HUDEP-2 (cell line): ENCODE measurements at regions not wholly inside any gene's neighbourhood (a gene's known extent, or its start where the extent isn't known, plus 50 kb on each side); places are given as distances from the start of the nearest gene placed in this dataset.
"Not testable (repeated sequence)": the region's sequence is repeated elsewhere in the genome, so short reads cannot be mapped to it uniquely, and the experiment has no call there.

Source experiments
- DNase-seq, 76 experiments: peaks; one replicate each; lab custom pipeline; 2025; ENCODE audit not compliant: unreplicated experiment in 76 of 76; lab: John Stamatoyannopoulos, UW

DNA sequence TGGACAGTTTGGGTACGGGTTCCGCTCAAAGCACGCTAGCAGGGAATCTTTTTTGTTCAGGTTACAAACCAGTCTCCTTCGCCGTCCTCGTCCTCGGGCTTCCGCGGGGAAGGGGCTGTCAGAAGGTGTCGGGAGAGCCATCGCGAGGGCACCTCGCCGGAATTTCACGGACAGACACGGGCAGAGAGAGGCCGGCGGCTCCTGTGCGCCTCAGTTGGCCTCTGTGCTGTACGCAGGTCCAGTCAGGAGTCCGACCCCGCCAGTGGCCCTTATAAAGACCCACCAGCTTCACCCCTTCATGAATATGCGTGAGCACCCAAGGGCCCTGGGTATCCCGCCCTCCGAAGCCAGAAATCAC, 362.1 kb upstream of the DEFB115 start:
- DNase-seq = not testable (repeated sequence)

DNA sequence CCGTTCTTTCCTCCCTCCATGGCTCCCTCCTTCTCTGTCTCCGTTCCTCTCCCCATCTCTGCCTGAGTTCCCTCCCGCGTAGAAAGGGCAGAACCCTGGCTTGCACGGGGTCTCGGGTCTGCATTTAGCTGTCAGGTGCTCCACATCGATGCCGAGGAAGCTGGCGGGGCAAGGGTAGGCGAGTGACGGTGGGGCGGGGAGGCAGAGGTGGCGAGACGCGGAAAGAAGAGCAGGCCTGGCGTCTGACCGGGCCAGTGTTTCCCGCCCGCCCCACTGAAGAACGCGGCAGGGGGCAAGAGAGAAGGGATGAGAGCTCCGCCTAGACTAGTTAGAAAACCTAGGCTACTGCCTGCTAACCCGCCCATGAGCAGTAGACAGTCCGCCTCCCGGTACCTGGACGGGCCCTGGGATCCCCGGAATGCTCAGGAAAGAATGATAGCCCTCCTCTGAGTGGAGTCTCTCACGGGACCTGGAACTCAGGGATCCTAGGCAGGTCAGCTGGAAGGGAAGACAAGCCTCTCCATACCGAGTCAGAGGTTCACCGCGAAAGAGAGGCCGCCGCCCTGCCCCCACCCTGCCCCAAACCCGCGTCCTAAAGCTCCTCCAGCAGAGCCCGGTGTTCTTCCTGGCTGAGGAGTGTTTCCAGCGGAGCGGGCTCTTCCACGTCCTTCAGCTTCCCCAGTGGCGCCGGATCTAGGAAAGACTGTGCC, 357.9 kb upstream of the DEFB115 start:
- DNase-seq = peak in 1 of 76 experiments; percentile 3

DNA sequence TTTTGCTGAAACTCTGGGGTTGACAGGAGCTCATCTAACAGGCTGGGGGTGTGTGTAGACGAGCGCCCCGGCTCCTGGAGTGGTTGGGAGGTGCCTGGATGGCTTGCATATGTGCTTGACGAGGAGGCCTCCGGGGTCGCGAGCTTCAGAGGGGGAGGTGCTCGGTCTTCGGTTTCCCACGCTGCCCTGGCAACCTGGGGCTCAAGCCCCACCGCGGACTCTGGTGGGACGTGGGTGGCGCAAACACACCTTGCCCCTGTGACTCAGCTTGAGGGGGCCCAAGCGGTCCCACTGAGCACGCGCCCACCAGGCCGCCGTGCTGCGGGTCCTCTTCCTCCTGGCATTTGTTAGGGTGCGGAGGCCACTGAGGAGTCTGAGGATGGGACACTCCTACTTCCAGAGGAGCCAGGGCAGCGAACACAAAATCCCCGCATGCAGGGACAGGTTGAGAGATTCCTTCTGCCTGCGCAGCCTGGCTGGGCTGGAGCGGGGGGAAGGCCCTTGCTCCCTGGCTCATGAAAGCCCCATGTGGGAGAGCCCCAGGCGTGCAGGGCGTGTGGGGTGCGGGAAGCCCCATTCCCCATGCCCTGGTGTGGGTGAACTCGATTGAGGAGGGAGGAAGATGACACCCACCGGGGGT, 357.3 kb upstream of the DEFB115 start:
- DNase-seq = not testable (repeated sequence)

DNA sequence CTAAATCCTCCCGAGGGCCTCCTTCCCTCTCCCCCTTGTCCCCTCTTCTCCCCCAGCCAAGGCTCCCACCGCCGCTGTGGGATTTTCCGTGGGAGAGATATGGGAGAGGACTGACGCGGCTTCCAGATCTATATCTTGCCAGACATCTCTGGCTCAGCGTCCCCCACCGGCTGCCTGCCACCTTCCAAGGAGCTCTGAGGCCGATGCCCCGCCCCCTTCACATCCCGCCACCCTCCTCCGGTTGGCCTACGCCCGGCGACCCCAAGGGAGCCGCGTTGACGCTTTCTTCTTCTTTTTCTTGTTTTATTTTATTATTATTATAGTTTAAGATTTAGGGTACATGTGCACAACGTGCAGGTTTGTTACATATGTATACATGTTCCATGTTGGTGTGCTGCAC, 352.2 kb upstream of the DEFB115 start:
- not testable (repeated sequence) for DNase-seq

DNA sequence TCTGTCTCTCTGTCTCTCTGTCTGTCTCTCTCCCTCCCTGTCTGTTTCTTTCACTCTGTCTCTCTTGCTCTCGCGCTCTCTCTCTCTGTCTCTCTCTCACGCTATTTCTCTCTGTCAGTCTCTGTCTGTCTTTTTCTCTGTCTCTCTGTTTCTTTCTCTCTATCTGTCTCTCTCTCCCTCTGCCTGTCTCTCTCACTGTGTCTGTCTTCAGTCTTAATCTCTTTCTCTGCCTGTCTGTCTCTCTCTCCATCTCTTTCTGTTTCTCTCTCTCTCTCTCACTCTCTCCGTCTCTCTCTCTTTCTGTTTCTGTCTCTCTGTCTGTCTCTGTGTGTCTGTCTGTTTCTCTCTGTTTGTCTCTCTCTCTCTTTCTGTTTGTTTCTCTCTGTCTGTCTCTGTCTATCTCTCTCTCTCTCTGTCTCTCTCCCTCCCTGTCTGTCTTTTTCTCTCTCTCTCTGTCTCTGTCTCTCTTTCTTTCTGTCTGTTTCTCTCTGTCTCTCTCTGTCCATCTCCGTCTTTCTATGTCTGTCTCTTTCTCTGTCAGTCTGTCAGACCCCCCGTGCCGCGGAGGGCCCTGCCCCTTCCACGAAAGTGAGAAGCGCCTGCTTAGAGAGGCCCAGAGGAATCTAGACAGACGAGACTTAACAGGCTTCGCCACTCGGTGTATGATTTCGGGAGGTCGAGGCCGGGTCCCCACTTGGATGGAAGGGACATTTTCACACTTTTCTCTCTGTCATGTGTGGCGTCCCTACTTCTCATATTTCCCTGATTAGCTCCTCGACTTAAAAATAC, 346.3 kb upstream of the DEFB115 start:
- no peak for DNase-seq

DNA sequence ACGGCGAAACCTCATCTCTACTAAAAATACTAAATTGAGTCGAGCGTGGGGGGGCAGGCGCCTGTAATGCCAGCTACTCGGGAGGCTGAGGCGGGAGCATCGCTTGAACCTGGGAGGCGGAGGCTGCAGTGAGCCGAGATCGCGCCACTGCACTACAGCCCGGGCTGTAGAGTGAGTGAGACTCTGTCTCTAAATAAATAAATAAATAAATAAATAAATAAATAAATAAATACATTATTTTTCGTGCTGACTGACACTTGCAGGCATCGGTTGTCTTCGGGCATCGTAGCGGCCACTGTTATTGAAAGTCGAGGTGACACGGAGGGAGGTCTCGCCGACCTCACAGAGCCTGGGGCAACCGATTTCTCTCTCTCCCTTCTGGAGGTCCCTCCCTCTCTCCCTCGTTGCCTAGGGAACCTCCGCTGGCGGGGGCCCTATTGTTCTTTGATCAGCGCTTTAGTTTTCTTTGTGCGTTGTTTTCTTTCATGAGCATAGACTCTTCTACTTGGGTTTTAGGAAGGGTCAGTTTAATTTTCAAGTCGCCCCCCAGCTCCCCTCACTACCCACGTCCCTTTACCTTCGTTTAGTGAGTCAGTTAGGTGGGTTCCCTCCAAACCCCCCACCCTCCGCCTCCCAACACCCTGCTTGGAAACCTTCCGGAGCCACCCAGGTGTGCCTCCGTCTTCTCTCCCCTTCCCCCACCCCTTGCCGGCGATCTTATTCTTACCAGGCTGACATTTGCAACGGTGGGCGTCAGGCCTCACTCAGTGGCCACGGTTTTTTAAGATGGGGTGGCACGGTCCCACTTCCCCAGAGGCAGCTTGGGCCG, 345.4 kb upstream of the DEFB115 start:
- DNase-seq = not testable (repeated sequence)

DNA sequence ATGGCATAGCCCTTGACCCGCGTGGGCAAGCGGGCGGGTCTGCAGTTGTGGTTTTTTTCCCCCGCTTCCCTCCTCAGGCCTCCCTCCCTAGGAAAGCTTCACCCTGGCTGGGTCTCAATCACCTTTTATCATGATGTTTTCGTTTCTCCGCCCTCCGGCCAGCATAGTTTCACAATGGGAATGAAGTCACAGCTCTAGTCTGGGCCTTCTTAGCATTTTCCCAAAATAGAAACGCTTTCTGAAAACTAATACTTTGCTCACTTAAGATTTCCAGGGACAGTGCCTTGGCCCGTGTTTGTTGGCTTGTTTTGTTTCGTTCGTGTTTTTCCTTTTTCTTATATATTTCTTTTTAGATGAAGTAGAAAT, 344.8 kb upstream of the DEFB115 start:
- DNase-seq = not testable (repeated sequence)

DNA sequence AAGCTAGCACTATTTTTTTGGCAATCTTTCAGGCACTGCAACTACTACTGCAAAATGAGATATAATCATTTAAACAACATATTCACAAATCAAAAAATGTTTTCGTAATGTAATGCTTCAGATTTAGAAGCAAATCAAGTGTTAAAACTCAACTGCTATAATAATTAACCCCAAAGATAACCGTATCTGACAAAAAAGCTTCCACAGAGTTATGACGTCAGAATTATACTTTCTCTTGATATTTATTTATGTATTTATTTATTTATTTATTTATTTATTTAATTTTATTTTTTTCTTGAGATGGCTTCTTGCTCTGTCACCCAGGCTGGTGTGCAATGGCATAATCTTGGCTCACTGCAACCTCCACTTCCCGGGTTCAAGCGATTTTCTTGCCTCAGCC, 341.1 kb upstream of the DEFB115 start:
- not testable (repeated sequence) for DNase-seq

DNA sequence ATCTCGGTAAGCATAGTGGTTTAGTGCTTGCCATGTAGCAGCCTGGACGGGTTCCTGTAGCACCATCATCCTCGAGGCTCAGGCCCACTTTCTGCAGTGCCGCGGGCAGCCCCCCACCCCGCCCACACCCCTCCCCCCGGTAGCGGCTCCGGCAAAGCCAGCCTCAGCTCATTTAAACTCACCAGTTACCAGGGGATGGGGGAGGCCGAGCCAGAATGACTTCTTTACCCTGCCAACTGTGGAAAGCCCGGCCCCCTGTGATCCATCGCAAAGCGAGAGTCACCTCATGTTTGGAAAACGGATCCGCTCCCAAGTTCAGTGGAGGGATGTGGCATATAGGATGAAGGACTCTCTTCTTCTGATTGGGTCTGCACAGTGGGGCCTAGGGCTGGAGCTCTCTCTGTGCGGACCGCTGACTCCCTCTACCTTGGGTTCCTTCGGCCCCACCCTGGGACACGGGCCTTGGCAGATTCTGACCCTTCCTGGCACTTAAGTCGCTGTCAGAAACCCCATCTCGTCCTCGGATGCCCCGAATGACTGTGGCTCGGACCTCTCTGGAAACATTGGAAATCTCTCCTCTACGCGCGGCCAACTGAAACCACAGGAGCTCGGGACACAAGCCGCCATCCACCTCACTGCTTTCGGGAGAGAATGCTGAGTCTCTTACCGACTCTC, 337.8 kb upstream of the DEFB115 start:
- no peak for DNase-seq

DNA sequence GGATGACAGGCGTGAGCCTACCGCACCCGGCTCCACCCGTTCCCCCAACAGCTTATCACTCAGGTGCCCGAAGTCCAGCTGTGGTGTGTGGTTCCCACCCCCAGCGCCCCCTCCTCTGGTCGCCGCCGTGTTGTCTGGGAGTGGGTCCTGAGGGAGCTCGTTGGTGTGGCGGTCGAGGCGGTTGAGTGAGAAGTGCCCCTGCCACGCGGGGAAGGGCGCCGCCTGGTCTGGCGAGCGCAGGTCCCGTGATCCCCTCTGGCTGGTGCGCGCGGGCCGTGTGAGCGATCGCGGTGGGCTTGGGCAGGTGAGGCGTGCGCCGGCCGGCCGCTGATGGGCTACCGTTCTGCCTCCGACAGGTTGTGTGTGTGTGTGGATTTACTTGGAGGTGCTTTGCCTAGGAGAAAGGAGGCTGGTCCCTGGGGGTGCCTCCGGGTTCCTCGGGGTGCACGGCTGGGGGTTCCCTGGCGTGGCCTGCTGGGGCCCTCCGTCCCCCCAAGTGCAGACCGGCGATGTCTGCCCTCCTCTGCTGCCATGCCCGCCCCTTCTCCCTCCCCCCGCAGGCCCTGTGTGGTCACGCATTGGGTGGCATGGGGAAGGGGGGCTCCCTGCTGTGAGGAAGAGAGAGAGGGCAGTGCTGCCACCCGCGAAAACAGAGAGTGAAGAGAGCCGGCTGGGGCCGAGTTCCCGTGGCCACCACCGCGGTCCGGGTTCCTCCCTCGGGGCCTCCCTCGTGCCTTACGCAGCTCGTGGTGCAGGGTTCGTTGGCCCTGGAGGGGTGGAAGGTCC, 336.0 kb upstream of the DEFB115 start:
- DNase-seq = no peak

DNA sequence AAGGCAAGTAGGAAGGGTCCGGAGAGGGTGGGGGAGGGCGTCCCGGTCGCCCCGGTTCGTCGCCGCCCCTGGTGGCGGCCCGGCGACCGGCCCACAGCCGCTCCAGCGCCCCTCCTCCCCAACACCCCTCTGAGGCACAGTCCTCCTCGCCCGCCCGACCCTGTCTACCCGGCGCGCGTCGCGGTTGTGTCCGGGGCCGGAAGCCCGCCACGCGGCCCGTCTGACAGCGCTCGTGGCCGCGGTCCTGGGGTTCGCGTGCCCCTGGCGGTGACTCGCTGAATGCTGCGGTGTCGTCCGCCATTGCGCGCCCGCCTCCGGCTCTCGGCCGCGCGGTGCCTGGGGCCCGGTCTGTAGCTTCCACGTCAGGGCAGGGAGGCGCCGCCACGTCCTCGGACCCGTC, 335.3 kb upstream of the DEFB115 start:
- DNase-seq = no peak

DNA sequence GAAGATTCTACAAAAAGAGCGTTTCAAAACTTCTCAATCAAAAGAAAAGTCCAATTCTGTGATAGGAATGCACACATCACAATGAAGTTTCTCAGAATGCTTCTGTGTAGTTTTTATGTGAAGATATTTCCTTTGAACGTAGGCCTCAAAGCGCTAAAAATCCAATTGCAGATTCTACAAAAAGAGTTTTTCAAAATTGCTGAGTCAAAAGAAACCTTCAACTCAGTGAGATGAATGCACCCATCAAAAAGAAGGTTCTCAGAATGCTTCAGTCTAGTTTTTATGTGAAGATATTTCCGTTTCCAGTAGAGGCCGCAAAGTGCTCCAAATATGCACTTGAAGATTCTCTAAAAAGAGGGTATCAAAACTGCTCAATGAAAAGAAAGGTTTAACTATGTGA, 319.7 kb upstream of the DEFB115 start:
- no peak for DNase-seq

DNA sequence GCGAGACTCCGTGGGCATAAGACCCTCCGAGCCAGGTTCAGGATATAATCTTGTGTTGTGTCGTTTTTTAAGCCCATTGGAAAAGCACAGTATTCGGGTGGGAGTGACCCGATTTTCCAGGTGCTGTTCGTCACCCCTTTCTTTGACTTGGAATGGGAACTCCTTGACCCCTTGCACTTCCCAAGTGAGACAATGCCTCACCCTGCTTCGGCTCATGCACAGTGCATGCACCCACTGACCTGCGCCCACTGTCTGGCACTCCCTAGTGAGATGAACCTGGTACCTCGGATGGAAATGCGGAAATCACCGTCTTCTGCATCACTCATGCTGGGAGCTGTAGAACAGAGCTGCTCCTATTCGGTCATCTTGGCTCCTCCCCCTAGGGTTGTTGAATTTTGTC, 307.7 kb upstream of the DEFB115 start:
- no peak for DNase-seq

DNA sequence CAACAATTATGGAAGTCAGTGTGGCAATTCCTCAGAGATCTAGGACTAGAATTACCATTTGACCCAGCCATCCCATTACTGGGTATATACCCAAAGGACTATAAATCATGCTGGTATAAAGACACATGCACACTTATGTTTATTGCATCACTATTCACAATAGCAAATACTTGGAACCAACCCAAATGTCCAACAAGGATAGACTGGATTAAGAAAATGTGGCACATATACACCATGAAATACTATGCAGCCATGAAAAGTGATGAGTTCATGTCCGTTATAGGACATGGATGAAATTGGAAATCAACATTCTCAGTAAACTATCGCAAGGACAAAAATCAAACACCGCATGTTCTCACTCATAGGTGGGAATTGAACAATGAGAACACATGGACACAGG, 306.4 kb upstream of the DEFB115 start:
- DNase-seq = not testable (repeated sequence)

DNA sequence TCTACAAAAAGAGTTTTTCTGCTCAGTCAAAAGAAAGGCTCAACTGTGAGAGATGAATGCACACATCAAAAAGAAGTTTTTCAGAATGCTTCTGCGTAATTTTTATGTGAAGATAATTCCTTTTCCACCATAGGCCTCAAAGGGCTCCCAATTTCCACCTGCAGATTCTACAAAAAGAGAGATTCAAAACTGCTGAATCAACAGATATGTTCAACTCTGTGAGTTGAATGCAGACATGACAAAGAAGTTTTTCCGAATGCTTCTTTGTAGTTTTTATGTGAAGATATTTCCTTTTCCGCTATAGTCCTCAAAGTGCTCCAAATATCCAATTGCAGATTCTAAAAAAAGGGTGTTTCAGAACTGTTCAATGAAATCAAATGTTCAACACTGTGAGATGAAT, 300.8 kb upstream of the DEFB115 start:
- not testable (repeated sequence) for DNase-seq

DNA sequence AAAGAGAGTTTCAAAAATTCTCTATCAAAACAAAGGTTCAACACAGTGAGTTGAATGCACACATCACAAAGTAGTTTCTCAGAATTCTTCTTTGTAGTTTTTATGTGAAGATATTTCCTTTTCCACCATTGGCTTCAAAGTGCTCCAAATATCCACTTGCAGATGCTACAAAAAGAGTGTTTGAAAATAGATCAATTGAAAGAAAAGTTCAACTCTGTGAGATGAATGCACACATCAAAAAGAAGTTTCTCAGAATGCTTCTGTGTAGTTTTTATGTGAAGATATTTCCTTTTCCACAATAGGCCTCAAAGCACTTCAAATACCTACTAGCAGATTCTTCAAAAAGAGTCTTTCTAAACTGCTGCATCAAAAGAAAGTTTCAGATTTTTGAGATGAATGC, 298.3 kb upstream of the DEFB115 start:
- DNase-seq = not testable (repeated sequence)

DNA sequence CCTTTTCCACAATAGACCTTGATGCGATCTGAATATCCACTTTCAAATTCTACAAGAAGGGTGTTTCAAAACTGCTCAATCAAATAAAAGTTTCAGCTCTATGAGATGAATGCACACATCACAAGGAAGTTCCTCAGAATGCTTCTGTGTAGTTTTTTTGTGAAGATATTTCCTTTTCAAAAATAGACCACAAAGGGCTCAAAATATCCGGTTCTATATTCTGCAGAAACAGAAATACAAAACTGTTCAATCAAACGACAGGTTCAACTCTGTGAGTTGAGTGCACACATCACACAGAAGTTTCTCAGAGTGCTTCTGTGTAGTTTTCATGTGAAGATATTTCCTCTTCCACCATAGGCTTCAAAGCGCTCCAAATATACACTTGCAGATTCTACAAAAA, 293.9 kb upstream of the DEFB115 start:
- no peak for DNase-seq

DNA sequence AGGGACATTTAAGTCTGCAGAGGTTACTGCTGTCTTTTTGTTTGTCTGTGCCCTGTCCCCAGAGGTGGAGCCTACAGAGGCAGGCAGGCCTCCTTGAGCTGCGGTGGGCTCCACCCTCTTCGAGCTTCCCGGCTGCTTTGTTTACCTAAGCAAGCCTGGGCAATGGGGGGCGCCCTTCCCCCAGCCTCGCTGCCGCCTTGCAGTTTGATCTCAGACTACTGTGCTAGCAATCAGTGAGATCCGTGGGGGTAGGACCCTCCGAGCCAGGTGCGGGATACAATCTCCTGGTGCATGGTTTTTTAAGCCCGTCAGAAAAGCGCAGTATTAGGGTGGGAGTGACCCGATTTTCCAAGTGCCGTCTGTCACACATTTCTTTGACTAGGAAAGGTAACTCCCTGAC, 281.6 kb upstream of the DEFB115 start:
- not testable (repeated sequence) for DNase-seq

DNA sequence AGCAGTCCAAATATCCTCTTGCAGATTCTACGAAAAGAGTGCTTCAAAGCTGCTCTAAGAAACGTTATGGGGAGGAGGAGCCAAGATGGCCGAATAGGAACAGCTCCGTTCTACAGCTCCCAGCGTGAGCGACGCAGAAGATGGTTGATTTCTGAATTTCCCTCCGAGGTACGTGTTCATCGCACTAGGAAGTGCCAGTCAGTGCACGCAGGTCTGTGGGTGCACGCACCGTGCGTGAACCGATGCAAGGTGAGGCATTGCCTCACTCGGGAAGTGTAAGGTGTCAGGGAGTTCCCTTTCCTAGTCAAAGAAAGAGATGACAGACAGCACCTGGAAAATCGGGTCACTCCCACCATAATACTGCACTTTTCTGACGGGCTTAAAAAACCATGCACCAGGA, 272.1 kb upstream of the DEFB115 start:
- DNase-seq = no peak
